ENCODE measurements at regions not wholly inside any gene's neighbourhood (a gene's known extent, or its start where the extent isn't known, plus 50 kb on each side); places are given as distances from the start of the nearest gene placed in this dataset.

DNA sequence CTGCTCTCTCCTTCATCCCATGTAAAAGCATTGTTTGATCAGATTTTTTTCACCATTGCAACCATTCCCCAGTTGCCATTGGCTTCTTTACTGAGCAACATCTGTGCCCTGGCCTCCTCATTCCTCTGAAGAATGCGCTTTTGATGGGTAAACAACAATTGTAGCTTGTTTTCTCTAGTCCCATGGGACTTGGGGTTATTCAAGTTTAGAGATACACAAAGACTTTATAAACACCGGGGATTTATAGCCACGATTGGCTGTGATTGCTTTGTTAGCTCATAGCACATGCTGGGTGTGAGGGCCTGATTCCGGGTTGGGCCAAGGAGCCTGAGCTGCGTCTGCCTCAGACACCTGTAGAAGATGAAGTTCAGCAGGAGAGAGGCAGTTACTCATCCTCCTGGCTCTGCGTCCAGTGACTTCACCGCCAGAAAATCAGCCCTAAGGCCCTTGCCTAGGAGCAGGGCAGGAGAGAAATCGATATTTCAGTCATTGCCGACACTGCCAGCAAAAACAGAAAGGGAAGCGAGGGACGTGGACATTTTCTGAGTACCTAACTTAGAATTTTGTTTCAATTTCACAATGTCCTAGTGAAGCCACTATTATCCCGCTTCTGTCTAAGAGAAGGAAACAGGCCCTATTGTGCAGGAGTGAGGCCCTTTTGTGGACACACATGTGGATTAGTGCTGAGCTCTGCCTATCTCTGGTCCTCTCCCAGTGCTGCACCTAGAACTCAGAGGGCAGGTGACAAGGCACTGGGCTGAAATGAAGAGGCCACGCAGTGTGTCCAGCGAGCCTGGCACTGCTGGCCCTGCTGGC is 159.8 kb upstream of the USP24 start:
- TF ChIP-seq, protein P1, sequence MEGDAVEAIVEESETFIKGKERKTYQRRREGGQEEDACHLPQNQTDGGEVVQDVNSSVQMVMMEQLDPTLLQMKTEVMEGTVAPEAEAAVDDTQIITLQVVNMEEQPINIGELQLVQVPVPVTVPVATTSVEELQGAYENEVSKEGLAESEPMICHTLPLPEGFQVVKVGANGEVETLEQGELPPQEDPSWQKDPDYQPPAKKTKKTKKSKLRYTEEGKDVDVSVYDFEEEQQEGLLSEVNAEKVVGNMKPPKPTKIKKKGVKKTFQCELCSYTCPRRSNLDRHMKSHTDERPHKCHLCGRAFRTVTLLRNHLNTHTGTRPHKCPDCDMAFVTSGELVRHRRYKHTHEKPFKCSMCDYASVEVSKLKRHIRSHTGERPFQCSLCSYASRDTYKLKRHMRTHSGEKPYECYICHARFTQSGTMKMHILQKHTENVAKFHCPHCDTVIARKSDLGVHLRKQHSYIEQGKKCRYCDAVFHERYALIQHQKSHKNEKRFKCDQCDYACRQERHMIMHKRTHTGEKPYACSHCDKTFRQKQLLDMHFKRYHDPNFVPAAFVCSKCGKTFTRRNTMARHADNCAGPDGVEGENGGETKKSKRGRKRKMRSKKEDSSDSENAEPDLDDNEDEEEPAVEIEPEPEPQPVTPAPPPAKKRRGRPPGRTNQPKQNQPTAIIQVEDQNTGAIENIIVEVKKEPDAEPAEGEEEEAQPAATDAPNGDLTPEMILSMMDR (IDR thresholded peaks at IDR 0.05): no peak
- no peak for TF ChIP-seq EZH2 (IDR thresholded peaks at IDR 0.05)

All from neural progenitor cell (in vitro differentiated cells).